ENCODE measurements at regions not wholly inside any gene's neighbourhood (a gene's known extent, or its start where the extent isn't known, plus 50 kb on each side); places are given as distances from the start of the nearest gene placed in this dataset.
"Not testable (repeated sequence)": the region's sequence is repeated elsewhere in the genome, so short reads cannot be mapped to it uniquely, and the experiment has no call there.

DNA sequence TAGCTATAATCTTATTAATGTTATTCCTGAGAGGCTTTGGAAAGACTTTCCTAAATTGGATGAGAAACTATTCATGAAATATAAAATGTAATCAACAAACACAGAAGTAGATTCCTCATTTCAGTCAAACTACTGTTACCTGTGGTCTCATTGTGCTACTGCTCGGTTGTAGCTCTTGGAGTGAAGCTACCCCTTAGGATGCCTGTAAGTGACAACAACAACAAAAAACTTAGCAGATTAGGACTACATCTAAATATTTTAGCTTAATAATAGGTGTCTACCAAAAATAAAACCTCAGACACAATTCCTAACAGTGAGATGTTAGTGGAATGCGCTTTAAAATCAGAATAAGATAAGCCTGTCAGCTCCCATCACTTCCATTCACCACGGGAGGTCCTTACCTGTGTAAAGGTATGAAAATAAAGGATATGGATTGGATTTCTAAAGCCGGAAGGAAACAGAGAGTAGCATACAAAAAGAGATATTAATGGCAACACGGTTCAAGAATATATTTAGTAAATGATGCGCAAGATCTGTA, 369.2 kb downstream of the OSTF1 start (continued):
- TF ChIP-seq, protein P1, sequence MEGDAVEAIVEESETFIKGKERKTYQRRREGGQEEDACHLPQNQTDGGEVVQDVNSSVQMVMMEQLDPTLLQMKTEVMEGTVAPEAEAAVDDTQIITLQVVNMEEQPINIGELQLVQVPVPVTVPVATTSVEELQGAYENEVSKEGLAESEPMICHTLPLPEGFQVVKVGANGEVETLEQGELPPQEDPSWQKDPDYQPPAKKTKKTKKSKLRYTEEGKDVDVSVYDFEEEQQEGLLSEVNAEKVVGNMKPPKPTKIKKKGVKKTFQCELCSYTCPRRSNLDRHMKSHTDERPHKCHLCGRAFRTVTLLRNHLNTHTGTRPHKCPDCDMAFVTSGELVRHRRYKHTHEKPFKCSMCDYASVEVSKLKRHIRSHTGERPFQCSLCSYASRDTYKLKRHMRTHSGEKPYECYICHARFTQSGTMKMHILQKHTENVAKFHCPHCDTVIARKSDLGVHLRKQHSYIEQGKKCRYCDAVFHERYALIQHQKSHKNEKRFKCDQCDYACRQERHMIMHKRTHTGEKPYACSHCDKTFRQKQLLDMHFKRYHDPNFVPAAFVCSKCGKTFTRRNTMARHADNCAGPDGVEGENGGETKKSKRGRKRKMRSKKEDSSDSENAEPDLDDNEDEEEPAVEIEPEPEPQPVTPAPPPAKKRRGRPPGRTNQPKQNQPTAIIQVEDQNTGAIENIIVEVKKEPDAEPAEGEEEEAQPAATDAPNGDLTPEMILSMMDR (IDR thresholded peaks at IDR 0.05), result no peak

DNA sequence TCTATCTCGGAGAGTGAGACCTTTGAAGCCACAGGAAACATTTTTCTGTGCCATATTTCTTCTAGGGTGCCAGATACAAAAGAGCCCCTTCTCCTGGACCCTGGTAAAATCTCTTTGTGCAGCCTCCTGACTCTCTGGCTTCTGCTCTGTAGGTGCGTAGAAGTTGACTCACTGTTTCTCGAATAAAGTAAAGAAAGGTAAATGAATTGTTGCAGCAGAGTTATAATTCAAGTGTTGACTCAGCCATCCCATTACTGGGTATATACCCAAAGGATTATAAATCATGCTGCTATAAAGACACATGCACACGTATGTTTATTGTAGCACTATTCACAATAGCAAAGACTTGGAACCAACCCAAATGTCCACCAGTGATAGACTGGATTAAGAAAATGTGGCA, 371.0 kb downstream of the OSTF1 start:
- H3K9ac ChIP-seq; H2AFZ ChIP-seq (ENCODE audit: low read depth); CTCF ChIA-PET; H3K79me2 ChIP-seq (ENCODE audit: insufficient read depth); H3K36me3 ChIP-seq (replicated peaks in 1 of 2; ENCODE audit: control insufficient read depth in 1 of 2, insufficient read depth in 2 of 2, low read length in 1 of 2); H3K4me3 ChIP-seq (ENCODE audit: low read depth in 2 of 2, low read length in 1 of 2); H3K9me2 ChIP-seq; H3K9me3 ChIP-seq; H3K27ac ChIP-seq (ENCODE audit: low read depth in 2 of 2, low read length in 1 of 2); H3K27me3 ChIP-seq (ENCODE audit: insufficient read depth); H3K4me2 ChIP-seq; H3K4me1 ChIP-seq (ENCODE audit: control insufficient read depth in 1 of 2, insufficient read depth in 2 of 2, low read depth in 1 of 2, low read length in 1 of 2); H4K20me1 ChIP-seq (ENCODE audit: insufficient read depth); POLR2A ChIA-PET; H3F3A ChIP-seq (replicated peaks; ENCODE audit: insufficient read depth); DNase-seq: not testable (repeated sequence)
- WGBS (ENCODE audit: low lambda C conversion rate), result 15% methylated on average over 4 of the region's 4 CpGs

GRCh38 chr9:75461183-75461582, 372.9 kb downstream of the OSTF1 start:
- ChIA-PET CTCF (no interaction called here), POLR2A (no interaction called here)
- no peak overlapping the region for H2AFZ ChIP-seq (ENCODE audit: low read depth)

More at GRCh38 chr9:75461183-75461582, 372.9 kb downstream of the OSTF1 start:
- H3K9ac ChIP-seq, result no peak overlapping the region
- no peaks in the 10 kb centered on the region for H3K27me3 ChIP-seq (ENCODE audit: insufficient read depth)
- no peak overlapping the region for H3K27ac ChIP-seq (ENCODE audit: low read depth in 2 of 2, low read length in 1 of 2)
- no peaks in the 10 kb centered on the region for H3K36me3 ChIP-seq (replicated peaks in 1 of 2; ENCODE audit: control insufficient read depth in 1 of 2, insufficient read depth in 2 of 2, low read length in 1 of 2)
- H3K4me3 ChIP-seq (ENCODE audit: low read depth in 2 of 2, low read length in 1 of 2), result no peak overlapping the region
- no peak for DNase-seq
- no peaks in the 10 kb centered on the region for H4K20me1 ChIP-seq (ENCODE audit: insufficient read depth)
- no peaks in the 10 kb centered on the region for H3K4me1 ChIP-seq (ENCODE audit: control insufficient read depth in 1 of 2, insufficient read depth in 2 of 2, low read depth in 1 of 2, low read length in 1 of 2)
- H3K9me2 ChIP-seq, result no peaks in the 10 kb centered on the region
- no peaks in the 10 kb centered on the region for H3K9me3 ChIP-seq
- TF ChIP-seq JUND (IDR thresholded peaks at IDR 0.05) (no peak), IRF3 (IDR thresholded peaks at IDR 0.05; ENCODE audit: low read depth, low read length) (no peak), NRF1 (IDR thresholded peaks at IDR 0.05; ENCODE audit: low read depth, low read length) (no peak), RFX5 (IDR thresholded peaks at IDR 0.05; ENCODE audit: low read length) (no peak), EP300 (IDR thresholded peaks at IDR 0.05; ENCODE audit: borderline replicate concordance in 1 of 2, low read depth in 1 of 2, low read length in 1 of 2) (no peak), TAF1 (IDR thresholded peaks at IDR 0.05; ENCODE audit: borderline replicate concordance, low read depth, low read length) (no peak), FOSL2 (IDR thresholded peaks at IDR 0.05; ENCODE audit: borderline replicate concordance, low read depth) (no peak), NFIC (IDR thresholded peaks at IDR 0.05; ENCODE audit: borderline replicate concordance) (no peak), MEF2A (IDR thresholded peaks at IDR 0.05; ENCODE audit: borderline replicate concordance, low read depth) (no peak), MXI1 (IDR thresholded peaks at IDR 0.05; ENCODE audit: low read depth, low read length) (no peak), GABPA (IDR thresholded peaks at IDR 0.05; ENCODE audit: low read depth) (no peak), RXRA (IDR thresholded peaks at IDR 0.05; ENCODE audit: borderline replicate concordance, low read depth) (no peak)
- H3K4me2 ChIP-seq, result no peak overlapping the region
- H3F3A ChIP-seq (replicated peaks; ENCODE audit: insufficient read depth), result no peaks in the 10 kb centered on the region
- no peaks in the 10 kb centered on the region for H3K79me2 ChIP-seq (ENCODE audit: insufficient read depth)
